Esophagus squamous epithelium (tissue), 5 donors: ENCODE measurements at regions not wholly inside any gene's neighbourhood (a gene's known extent, or its start where the extent isn't known, plus 50 kb on each side); places are given as distances from the start of the nearest gene placed in this dataset.

ENCODE experiments used
- DNase-seq: peaks from one replicate; lab custom pipeline; 2025; lab: John Stamatoyannopoulos, UW
- H3K27ac ChIP-seq, 4 donors: fragments of 200-600 bp; sonication (generic); one replicate each; pipeline ENCODE4 v1.5.1; 2016 to 2019; ENCODE audit warnings: mild to moderate bottlenecking in 1 of 4
- H3K27me3 ChIP-seq, 4 donors: fragments of 200-600 bp; sonication (generic); 1 replicate in 3 of 4; 2 replicates in 1 of 4; pipeline versions ENCODE4 v1.5.1 to v1.6.0; 2017 to 2021; ENCODE audit warnings: antibody characterized with exemption in 1 of 4
- H3K36me3 ChIP-seq, 3 donors: fragments of 200-600 bp; sonication (generic); one replicate each; pipeline ENCODE4 v1.5.1; 2016 to 2019
- H3K4me1 ChIP-seq, 3 donors: fragments of 200-600 bp; sonication (generic); one replicate each; pipeline ENCODE4 v1.5.1; 2017 to 2019
- H3K4me3 ChIP-seq, 4 donors: fragments of 200-600 bp; sonication (generic); 1 replicate in 3 of 4; 2 replicates in 1 of 4; pipeline ENCODE4 v1.5.1; 2016 to 2019; ENCODE audit warnings: mild to moderate bottlenecking in 2 of 4, moderate library complexity in 1 of 4
- H3K9me3 ChIP-seq, 3 donors: fragments of 200-600 bp; sonication (generic); one replicate each; pipeline ENCODE4 v1.5.1; 2016 to 2019
- POLR2A ChIP-seq, 4 donors: fragments of 450-650 bp; IDR thresholded peaks; one replicate each; pipeline ENCODE4 v1.6.1; 2017; ENCODE audit warnings: antibody characterized with exemption in 4 of 4, mild to moderate bottlenecking in 4 of 4, moderate library complexity in 3 of 4
- WGBS, 2 donors: methylation state at CpG; one replicate each; pipeline ENCODE4 v1.1.5; 2018; 5-methylcytosine and 5-hydroxymethylcytosine counted together
- intact Hi-C: fragments of 100-400 bp; cut with DNase I; formaldehyde crosslinking; loops from one replicate; pipeline ENCODE4 v1.15.0; 2022
- TF ChIP-seq, protein P1 (sequence below), 6 experiments: fragments of 450-650 bp in 4 of 6; fragments of 200-600 bp in 2 of 6; sonication (generic) in 2 of 6; IDR thresholded peaks; one replicate each; pipeline ENCODE4 v1.5.1; 2016 to 2019; ENCODE audit warnings: antibody characterized with exemption in 6 of 6, mild to moderate bottlenecking in 4 of 6, moderate library complexity in 4 of 6
- donor health status: DM: yes; HTN: yes; CAD: no.

DNA sequence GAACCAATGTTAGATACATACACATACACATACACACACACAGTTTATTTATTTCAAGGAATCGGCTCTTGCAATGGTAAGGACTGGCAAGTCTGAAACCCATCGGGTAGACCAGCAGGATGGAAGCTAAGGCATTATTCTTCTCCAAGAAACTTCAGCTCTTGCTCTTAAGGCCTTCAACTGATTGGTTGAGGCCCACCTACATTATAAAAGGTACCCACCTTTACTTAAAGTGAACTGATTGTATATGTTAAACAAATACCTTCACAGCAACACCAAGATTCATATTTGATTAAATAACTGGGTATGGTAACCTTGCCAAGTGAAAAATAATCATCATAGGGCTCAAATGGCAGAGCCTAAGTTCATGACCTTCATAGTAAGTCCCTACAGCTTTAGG lies 695.5 kb downstream of the BCL11B start:
- Histone ChIP-seq H3K9me3 (no peaks in the 10 kb centered on the region), H3K36me3 (no peaks in the 10 kb centered on the region), H3K27ac (no peak overlapping the region), H3K4me3 (no peak overlapping the region), H3K4me1 (no peaks in the 10 kb centered on the region), H3K27me3 (peaks cover 0 to 3% (median 0%) of the 10 kb centered on the region in 4 donors)
- TF ChIP-seq, protein P1, sequence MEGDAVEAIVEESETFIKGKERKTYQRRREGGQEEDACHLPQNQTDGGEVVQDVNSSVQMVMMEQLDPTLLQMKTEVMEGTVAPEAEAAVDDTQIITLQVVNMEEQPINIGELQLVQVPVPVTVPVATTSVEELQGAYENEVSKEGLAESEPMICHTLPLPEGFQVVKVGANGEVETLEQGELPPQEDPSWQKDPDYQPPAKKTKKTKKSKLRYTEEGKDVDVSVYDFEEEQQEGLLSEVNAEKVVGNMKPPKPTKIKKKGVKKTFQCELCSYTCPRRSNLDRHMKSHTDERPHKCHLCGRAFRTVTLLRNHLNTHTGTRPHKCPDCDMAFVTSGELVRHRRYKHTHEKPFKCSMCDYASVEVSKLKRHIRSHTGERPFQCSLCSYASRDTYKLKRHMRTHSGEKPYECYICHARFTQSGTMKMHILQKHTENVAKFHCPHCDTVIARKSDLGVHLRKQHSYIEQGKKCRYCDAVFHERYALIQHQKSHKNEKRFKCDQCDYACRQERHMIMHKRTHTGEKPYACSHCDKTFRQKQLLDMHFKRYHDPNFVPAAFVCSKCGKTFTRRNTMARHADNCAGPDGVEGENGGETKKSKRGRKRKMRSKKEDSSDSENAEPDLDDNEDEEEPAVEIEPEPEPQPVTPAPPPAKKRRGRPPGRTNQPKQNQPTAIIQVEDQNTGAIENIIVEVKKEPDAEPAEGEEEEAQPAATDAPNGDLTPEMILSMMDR (IDR thresholded peaks at IDR 0.05), result no peak
- TF ChIP-seq POLR2A (IDR thresholded peaks at IDR 0.05), result no peak
- WGBS, 2 donors, result 83 to 100% methylated on average over 1 to 2 of the region's 2 CpGs
- DNase-seq, result no peak
- intact Hi-C loops, result no loop called here

DNA sequence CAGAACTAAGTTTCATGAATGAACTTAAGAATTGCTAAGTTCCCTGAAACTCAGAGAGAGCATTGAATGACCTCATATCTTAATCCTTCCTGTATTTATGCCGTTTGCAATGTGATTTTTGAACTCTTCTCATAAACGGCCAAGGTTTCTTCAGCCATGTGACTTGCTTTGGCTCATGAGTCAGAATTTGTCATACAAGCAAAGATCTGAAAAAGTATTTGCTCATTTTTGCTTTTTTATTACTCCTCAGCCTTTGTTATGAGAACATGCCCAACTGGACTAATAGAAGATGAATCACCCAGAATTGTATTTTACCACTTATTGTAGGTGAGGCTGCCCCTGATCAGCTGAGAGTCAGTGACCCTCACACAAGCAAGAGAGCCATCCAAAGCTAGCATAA lies 693.8 kb downstream of the BCL11B start:
- WGBS, 2 donors, result 16 to 20% methylated on average over 2 of the region's 2 CpGs
- H3K9me3 ChIP-seq, result no peaks in the 10 kb centered on the region
- intact Hi-C loops, result no loop called here
- no peaks in the 10 kb centered on the region for H3K4me1 ChIP-seq
- no peaks in the 10 kb centered on the region for H3K36me3 ChIP-seq
- TF ChIP-seq, protein P1 (IDR thresholded peaks at IDR 0.05), result no peak
- TF ChIP-seq POLR2A (IDR thresholded peaks at IDR 0.05), result no peak
- no peak for DNase-seq
- no peak overlapping the region for H3K27ac ChIP-seq
- no peak overlapping the region for H3K4me3 ChIP-seq
- peaks cover 0 to 8% (median 0%) of the 10 kb centered on the region in 4 donors for H3K27me3 ChIP-seq

DNA sequence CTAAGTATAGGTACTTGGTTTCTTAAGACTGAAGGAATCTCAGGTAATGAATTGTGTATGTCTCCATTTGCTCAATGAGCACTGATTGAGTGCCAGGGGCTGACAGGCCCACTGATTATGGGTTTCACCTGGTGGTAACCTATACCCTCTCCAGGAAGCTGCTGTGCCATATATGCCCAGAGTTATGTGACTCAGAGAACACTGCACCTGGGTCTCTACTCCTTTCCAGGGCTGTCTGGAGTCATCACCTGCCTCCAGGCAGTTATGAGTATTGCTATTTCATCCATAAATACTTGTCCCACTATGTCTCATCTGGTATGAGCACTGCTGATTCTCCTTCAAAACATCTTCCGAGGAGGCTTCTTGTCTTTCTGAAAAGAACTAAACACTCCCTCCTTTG lies 692.9 kb downstream of the BCL11B start:
- WGBS, 2 donors, result 23 to 55% methylated on average over 1 of the region's 1 CpG
- no peak for DNase-seq
- no peak for TF ChIP-seq POLR2A (IDR thresholded peaks at IDR 0.05)
- Histone ChIP-seq H3K9me3 (no peaks in the 10 kb centered on the region), H3K36me3 (no peaks in the 10 kb centered on the region), H3K4me1 (no peaks in the 10 kb centered on the region), H3K27ac (no peak overlapping the region), H3K4me3 (no peak overlapping the region), H3K27me3 (peaks cover 0 to 8% (median 0%) of the 10 kb centered on the region in 4 donors)
- intact Hi-C loops, result no loop called here

DNA sequence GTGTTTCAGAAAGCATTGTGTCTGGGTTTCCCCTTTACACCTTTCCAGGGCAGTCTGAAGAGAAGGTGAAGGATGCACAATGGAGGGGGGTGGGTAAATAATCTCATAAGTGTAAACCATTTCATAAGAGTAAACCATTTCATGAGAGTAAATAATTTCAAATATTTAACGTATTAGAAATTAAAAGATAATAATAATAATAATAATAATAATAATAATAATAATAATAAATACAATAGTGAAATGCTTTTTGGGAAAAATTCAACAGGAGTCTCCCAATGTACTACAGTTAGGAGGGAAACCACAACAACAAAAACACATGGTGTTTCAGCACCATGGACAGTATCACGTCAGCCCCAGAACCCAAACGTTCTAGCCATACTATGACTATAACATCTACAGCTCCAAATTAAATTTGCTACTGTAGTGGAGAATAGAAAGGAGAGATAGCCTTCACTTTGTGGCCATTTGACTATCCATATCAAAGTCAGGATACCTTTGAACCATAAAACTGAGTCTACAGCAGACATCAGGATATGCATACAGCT lies 691.8 kb downstream of the BCL11B start:
- 2 to 6% methylated on average over 3 of the region's 3 CpGs for WGBS, 2 donors
- H3K4me3 ChIP-seq, result no peak overlapping the region
- H3K4me1 ChIP-seq, result no peaks in the 10 kb centered on the region
- no peak for DNase-seq
- no peaks in the 10 kb centered on the region for H3K36me3 ChIP-seq
- H3K9me3 ChIP-seq, result no peaks in the 10 kb centered on the region
- no peak overlapping the region for H3K27ac ChIP-seq
- intact Hi-C loops, result no loop called here
- TF ChIP-seq POLR2A (IDR thresholded peaks at IDR 0.05), result no peak
- TF ChIP-seq, protein P1 (IDR thresholded peaks at IDR 0.05), result no peak
- H3K27me3 ChIP-seq, result peaks cover 0 to 8% (median 0%) of the 10 kb centered on the region in 4 donors

DNA sequence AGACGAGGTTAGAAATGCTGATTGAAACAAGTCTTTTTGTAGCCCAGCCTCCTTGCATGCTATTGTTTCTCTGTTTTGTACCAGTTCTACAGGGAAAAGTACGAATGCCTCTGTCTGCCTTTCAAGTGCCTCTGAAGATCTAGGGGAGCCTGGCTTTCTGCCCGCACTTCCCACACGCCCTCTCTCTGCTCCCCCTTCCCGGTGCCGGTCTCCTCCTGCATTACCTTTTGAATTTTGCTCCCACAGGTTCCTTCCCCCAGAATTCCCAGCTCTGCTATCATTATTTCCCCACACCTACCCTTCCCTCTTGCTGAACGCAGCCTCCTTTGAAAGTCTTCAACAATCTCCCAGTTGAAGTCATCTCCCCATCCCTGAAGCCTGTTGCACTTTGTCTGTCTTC lies 689.7 kb downstream of the BCL11B start:
- peaks cover 0 to 8% (median 0%) of the 10 kb centered on the region in 4 donors for H3K27me3 ChIP-seq
- TF ChIP-seq, protein P1 (IDR thresholded peaks at IDR 0.05), result no peak
- no peak for TF ChIP-seq POLR2A (IDR thresholded peaks at IDR 0.05)
- intact Hi-C loops, result no loop called here
- no peaks in the 10 kb centered on the region for H3K4me1 ChIP-seq
- H3K36me3 ChIP-seq, result no peaks in the 10 kb centered on the region
- no peak overlapping the region for H3K4me3 ChIP-seq
- no peak overlapping the region for H3K27ac ChIP-seq
- no peaks in the 10 kb centered on the region for H3K9me3 ChIP-seq
- WGBS, 2 donors, result 57 to 61% methylated on average over 7 of the region's 7 CpGs
- DNase-seq, result no peak

DNA sequence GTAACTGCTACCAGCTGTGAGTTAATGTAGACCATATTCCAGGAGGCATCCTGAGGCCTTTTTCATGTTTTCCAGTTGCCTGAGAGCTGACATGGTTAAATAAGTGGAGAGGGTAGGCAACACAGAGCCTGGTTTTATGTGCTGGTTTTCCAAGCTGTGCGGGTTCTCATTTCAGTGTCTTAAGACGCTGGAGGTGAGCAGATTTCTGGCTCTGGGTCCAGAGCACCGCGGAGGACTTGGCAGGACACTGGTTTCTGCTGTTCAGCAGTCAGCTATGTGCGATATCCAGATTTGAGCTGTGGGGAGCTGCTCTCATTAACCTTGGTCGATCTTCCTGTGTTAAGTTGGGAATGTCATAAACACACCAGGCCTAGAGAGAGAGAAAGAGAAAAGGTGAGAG lies 680.8 kb downstream of the BCL11B start:
- H3K27me3 ChIP-seq, result no peaks in the 10 kb centered on the region
- H3K4me1 ChIP-seq, result no peaks in the 10 kb centered on the region
- WGBS, 2 donors, result 53 to 79% methylated on average over 2 to 6 of the region's 6 CpGs
- H3K27ac ChIP-seq, result no peak overlapping the region
- H3K4me3 ChIP-seq, result no peak overlapping the region
- intact Hi-C loops, result no loop called here
- no peaks in the 10 kb centered on the region for H3K9me3 ChIP-seq
- no peak for TF ChIP-seq POLR2A (IDR thresholded peaks at IDR 0.05)
- no peak for DNase-seq
- H3K36me3 ChIP-seq, result no peaks in the 10 kb centered on the region
